Epithelial cell of proximal tubule (primary cell): ENCODE measurements at regions not wholly inside any gene's neighbourhood (a gene's known extent, or its start where the extent isn't known, plus 50 kb on each side); places are given as distances from the start of the nearest gene placed in this dataset.

Source experiments
- DNase-seq: peaks from one replicate; pipeline ENCODE4 v3.0.0-alpha.2; 2011; ENCODE audit warnings: low read depth
- H3K4me3 ChIP-seq: 2 replicates; pipeline ENCODE4 v1.5.1; 2011; ENCODE audit warnings: low read depth, mild to moderate bottlenecking, low read length
- TF ChIP-seq, protein P1 (sequence below): conservative IDR thresholded peaks from 2 replicates; pipeline ENCODE4 v1.5.1; 2012; ENCODE audit warnings: low read depth, mild to moderate bottlenecking, low read length

DNA sequence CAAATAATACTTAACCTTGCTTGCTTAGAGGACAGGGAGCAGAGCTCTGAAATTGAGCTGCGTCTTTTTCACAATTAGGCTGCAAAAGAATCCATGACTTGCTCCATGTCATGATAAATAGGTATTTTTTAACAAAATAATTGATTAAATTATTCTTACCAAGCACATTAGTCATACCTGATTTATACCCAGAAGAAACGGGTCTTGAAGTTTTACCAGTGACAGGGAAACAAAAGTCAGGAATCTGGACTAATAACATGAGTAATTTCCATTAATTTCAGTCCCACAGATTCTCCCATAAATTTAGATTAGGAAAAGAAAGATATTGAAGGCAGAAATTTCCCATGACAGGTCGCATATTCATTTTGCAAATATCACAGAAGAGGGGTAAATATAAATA is 85.0 kb upstream of the BMP5 start:
- H3K4me3 ChIP-seq, result no peak overlapping the region
- no peak for DNase-seq
- TF ChIP-seq, protein P1, sequence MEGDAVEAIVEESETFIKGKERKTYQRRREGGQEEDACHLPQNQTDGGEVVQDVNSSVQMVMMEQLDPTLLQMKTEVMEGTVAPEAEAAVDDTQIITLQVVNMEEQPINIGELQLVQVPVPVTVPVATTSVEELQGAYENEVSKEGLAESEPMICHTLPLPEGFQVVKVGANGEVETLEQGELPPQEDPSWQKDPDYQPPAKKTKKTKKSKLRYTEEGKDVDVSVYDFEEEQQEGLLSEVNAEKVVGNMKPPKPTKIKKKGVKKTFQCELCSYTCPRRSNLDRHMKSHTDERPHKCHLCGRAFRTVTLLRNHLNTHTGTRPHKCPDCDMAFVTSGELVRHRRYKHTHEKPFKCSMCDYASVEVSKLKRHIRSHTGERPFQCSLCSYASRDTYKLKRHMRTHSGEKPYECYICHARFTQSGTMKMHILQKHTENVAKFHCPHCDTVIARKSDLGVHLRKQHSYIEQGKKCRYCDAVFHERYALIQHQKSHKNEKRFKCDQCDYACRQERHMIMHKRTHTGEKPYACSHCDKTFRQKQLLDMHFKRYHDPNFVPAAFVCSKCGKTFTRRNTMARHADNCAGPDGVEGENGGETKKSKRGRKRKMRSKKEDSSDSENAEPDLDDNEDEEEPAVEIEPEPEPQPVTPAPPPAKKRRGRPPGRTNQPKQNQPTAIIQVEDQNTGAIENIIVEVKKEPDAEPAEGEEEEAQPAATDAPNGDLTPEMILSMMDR, result no peak

DNA sequence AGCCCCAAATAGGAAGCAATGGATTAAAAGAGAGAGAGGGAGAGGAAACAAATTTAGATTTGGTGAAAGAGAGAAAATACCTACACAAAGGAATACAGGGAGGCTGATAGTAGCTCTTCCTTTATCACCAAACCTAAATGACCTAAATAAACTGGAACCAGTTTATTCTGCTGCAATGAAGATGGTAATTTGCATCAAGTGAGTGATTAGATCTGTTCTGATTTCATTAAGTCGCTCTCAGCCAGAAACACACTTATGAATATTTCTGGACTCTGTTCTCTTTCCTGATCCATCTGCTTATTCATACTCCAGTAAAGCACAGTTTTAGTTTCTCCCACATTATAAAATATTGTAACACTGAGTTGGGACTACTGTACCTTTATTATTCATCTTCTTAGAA is 83.4 kb upstream of the BMP5 start:
- no peak overlapping the region for H3K4me3 ChIP-seq
- no peak for DNase-seq
- TF ChIP-seq, protein P1, result no peak

DNA sequence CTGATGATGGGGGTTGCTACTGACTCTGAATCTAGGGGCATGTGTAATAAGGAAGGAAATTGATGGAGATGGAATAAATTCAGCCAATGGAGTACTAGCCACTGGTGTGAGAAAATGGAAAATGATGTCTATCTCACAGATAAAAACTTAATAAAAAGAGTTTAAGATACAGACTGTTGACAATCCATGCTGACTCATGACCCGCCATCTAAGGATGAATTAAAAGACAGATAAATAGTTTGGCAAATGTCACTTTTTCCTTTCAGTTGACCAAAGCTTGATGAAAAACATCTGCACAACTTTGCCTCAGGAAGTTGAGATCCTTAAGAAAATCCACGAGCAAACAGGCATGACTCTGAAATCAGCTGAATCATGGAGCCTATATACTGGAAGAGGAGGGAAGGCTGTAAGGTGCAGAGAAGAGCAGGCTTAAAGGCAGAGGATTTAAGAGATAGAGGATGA is 82.6 kb upstream of the BMP5 start:
- no peak for DNase-seq
- TF ChIP-seq, protein P1, result no peak
- no peak overlapping the region for H3K4me3 ChIP-seq

DNA sequence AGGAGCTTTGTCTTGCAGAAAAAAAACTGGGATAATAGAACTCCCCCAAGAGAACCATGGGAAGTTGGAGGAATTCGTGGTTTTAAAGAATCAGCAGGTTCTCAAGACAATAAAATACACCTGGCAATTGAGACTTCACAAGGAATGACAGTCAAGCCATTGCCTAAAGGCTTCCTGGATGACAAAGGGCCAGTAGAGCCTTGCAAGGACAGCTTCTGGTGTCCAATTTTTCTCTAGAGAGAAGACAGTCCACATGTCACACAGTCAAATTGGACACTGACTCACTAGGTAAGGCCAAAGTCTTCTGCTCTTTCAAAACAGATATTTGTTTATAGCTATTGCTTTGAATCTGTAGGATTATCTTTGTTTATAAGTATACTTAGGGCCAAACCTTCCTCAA is 80.3 kb upstream of the BMP5 start:
- DNase-seq, result no peak
- no peak overlapping the region for H3K4me3 ChIP-seq
- TF ChIP-seq, protein P1, result no peak

DNA sequence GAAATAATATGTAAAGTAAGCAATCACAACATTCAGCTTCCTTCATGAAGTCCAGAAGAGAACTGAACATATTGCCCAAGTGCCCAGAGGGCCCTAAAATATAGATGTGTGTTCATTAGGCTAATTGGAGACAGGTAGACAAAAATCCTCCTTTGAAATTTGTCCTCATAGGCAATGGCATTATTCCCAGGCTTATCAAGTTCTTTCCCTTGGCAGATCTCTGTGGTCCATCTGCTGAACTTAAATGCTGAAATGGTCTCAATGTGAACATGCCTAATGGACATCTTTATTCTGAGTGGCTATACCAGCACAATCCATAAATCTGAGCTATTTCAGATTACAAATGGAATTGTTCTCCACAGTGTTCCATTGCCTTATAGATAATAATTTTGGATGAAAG is 79.0 kb upstream of the BMP5 start:
- TF ChIP-seq, protein P1, result no peak
- H3K4me3 ChIP-seq, result no peak overlapping the region
- no peak for DNase-seq

DNA sequence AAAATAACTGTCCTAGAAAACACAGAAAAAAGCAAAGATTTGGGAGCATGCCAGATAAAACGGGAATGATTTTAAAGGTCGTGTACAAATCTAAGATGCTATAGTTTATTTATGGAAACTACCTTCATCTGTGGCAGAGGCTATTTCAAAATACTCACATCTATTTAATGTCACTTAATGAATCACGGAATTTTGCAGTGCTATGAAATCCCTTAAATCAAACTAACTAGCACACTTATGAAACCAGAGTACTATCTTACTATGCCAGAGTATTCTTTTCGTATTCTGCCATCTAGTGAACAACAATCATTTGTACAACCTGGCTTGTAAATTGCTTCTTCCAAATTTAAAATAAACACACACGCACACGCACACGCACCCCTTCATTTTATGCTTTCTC is 77.9 kb upstream of the BMP5 start:
- peak overlapping the region; percentile 12 for H3K4me3 ChIP-seq
- DNase-seq, result peak; percentile 16
- TF ChIP-seq, protein P1, result peak; percentile 60

DNA sequence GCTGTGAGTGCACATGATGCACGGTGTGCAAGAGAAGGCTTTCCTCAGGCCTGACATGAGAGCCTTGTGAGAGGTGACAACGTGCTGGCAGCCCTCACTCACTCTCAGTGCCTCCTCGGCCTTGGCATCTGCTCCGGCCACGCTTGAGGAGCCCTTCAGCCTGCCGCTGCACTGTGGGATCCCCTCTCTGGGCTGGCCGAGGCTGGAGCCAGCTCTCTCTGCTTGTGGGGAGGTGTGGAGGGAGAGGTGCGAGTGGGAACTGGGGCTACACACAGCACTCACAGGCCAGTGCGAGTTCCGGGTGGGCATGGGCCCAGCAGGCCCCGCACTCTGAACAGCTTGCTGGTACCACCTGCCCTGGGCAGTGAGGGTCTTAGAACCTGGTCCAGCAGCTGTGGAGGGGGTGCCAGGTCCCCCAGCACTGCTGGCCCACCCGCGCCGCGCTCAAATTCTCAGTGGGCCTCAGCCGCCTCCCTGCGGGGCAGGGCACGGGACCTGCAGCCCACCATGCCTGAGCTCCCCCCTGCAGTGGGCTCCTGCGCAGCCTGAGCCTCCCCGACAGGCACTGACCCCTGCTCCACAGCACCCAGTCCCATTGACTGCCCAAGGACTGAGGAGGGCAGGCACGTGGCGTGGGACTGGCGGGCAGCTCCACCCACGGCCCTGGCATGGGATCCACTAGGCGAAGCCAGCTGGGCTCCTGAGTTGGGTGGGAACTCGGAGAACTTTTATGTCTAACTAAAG is 74.9 kb upstream of the BMP5 start:
- H3K4me3 ChIP-seq, result no peak overlapping the region
- no peak for DNase-seq
- TF ChIP-seq, protein P1, result no peak
